H9 (cell line): ENCODE measurements at regions not wholly inside any gene's neighbourhood (a gene's known extent, or its start where the extent isn't known, plus 50 kb on each side); places are given as distances from the start of the nearest gene placed in this dataset.

Source experiments
- DNase-seq: peaks from one replicate; pipeline ENCODE4 v3.0.0-alpha.2; 2017
- H2AFZ ChIP-seq: one replicate; pipeline ENCODE4 v1.6.1; 2013; ENCODE audit warnings: mild to moderate bottlenecking, low read length, control low read depth, moderate library complexity
- H2AK5ac ChIP-seq: 2 replicates; pipeline ENCODE4 v1.6.1; 2013; ENCODE audit warnings: low read length, control low read depth, mixed read lengths; ENCODE audit not compliant: insufficient read length
- H2BK120ac ChIP-seq: one replicate; pipeline ENCODE4 v1.6.1; 2013; ENCODE audit warnings: low read depth, mild to moderate bottlenecking, low read length, control low read depth, inconsistent platforms; ENCODE audit not compliant: poor library complexity, severe bottlenecking
- H2BK12ac ChIP-seq: 2 replicates; pipeline ENCODE4 v1.6.1; 2013; ENCODE audit warnings: low read length, control low read depth, mixed read lengths, low read depth; ENCODE audit not compliant: insufficient read length
- H2BK15ac ChIP-seq: 2 replicates; pipeline ENCODE4 v1.6.1; 2013; ENCODE audit warnings: low read depth, low read length, control low read depth
- H2BK20ac ChIP-seq: one replicate; pipeline ENCODE4 v1.6.1; 2013; ENCODE audit warnings: low read depth, mild to moderate bottlenecking, low read length, control low read depth, inconsistent platforms; ENCODE audit not compliant: poor library complexity, severe bottlenecking
- H2BK5ac ChIP-seq: 2 replicates; pipeline ENCODE4 v1.6.1; 2013; ENCODE audit warnings: low read length, control low read depth, mixed read lengths; ENCODE audit not compliant: insufficient read length
- H3K14ac ChIP-seq: 2 replicates; pipeline ENCODE4 v1.6.1; 2013; ENCODE audit warnings: low read length, control low read depth; ENCODE audit not compliant: insufficient read depth
- H3K18ac ChIP-seq: 2 replicates; pipeline ENCODE4 v1.6.1; 2013; ENCODE audit warnings: low read depth, mild to moderate bottlenecking, mixed read lengths, low read length, control low read depth; ENCODE audit not compliant: insufficient read length
- H3K23ac ChIP-seq: 2 replicates; pipeline ENCODE4 v1.6.1; 2013; ENCODE audit warnings: low read length, control low read depth, mixed read lengths, low read depth; ENCODE audit not compliant: insufficient read length
- H3K23me2 ChIP-seq: 2 replicates; pipeline ENCODE4 v1.6.1; 2013; ENCODE audit warnings: low read depth, mild to moderate bottlenecking, mixed read lengths, low read length, control low read depth; ENCODE audit not compliant: insufficient read length, poor library complexity, severe bottlenecking
- H3K27ac ChIP-seq: 2 replicates; pipeline ENCODE4 v1.5.1; 2013; ENCODE audit warnings: low read length, control low read depth, mixed read lengths, low read depth; ENCODE audit not compliant: insufficient read length
- H3K27me3 ChIP-seq: 2 replicates; pipeline ENCODE4 v1.6.1; 2013; ENCODE audit warnings: low read length, control low read depth, inconsistent platforms; ENCODE audit not compliant: insufficient read depth
- H3K4ac ChIP-seq: 2 replicates; pipeline ENCODE4 v1.6.1; 2013; ENCODE audit warnings: low read depth, mild to moderate bottlenecking, control low read depth, inconsistent platforms, low read length, moderate library complexity
- H3K4me1 ChIP-seq: 2 replicates; pipeline ENCODE4 v1.6.1; 2013; ENCODE audit warnings: low read length, control low read depth, inconsistent platforms; ENCODE audit not compliant: insufficient read depth
- H3K4me2 ChIP-seq: 2 replicates; pipeline ENCODE4 v1.6.1; 2013; ENCODE audit warnings: low read length, control low read depth, mixed read lengths; ENCODE audit not compliant: insufficient read length, insufficient read depth
- H3K56ac ChIP-seq: 2 replicates; pipeline ENCODE4 v1.6.1; 2013; ENCODE audit warnings: low read depth, mild to moderate bottlenecking, mixed read lengths, low read length, control low read depth; ENCODE audit not compliant: insufficient read length
- H3K79me1 ChIP-seq: 2 replicates; pipeline ENCODE4 v1.6.1; 2013; ENCODE audit warnings: low read depth, mild to moderate bottlenecking, moderate library complexity, low read length, control low read depth, inconsistent platforms; ENCODE audit not compliant: insufficient read depth, poor library complexity, severe bottlenecking
- H3K79me2 ChIP-seq: 2 replicates; pipeline ENCODE4 v1.6.1; 2013; ENCODE audit warnings: low read length, control low read depth, inconsistent platforms; ENCODE audit not compliant: insufficient read depth
- H3K9ac ChIP-seq: 2 replicates; pipeline ENCODE4 v1.6.1; 2013; ENCODE audit warnings: low read length, control low read depth, mixed read lengths; ENCODE audit not compliant: insufficient read length; ENCODE audit errors: extremely low read depth
- H3K9me3 ChIP-seq: one replicate; pipeline ENCODE4 v1.6.1; 2013; ENCODE audit warnings: low read depth, low read length, inconsistent platforms; ENCODE audit not compliant: control insufficient read depth
- H3T11ph ChIP-seq: one replicate; pipeline ENCODE4 v1.6.1; 2013; ENCODE audit warnings: mild to moderate bottlenecking, low read length, control low read depth, inconsistent platforms
- H4K20me1 ChIP-seq: one replicate; pipeline ENCODE4 v1.6.1; 2013; ENCODE audit not compliant: control insufficient read depth, insufficient read length, insufficient read depth
- H4K5ac ChIP-seq: 2 replicates; pipeline ENCODE4 v1.6.1; 2013; ENCODE audit warnings: low read depth, mild to moderate bottlenecking, mixed read lengths, low read length, control low read depth; ENCODE audit not compliant: insufficient read length
- H4K8ac ChIP-seq: replicated peaks from 2 replicates; pipeline ENCODE4 v1.6.1; 2013; ENCODE audit warnings: low read length, control low read depth, mixed read lengths, low read depth; ENCODE audit not compliant: insufficient read length
- H4K91ac ChIP-seq: 2 replicates; pipeline ENCODE4 v1.6.1; 2013; ENCODE audit warnings: low read depth, mild to moderate bottlenecking, moderate library complexity, mixed read lengths, low read length, control low read depth; ENCODE audit not compliant: insufficient read length
- H3K27ac Mint-ChIP-seq, 3 experiments: 2 replicates in 2 of 3; 3 replicates in 1 of 3; pipeline ENCODE4 v1.8.0; 2020 to 2021; ENCODE audit warnings: mixed read lengths in 3 of 3, mild to moderate bottlenecking in 1 of 3, moderate library complexity in 1 of 3
- H3K27me3 Mint-ChIP-seq: 2 replicates; pipeline ENCODE4 v1.8.0; 2021; ENCODE audit warnings: low read depth, mild to moderate bottlenecking, moderate library complexity, mixed read lengths
- H3K36me3 Mint-ChIP-seq, 3 experiments: 2 replicates in 2 of 3; 3 replicates in 1 of 3; pipeline ENCODE4 v1.8.0; 2020 to 2021; ENCODE audit warnings: low read depth in 3 of 3, mixed read lengths in 3 of 3; ENCODE audit not compliant: insufficient read depth in 1 of 3
- H3K4me1 Mint-ChIP-seq, 2 experiments: 2 replicates each; pipeline ENCODE4 v1.8.0; 2020; ENCODE audit warnings: mixed read lengths in 2 of 2
- H3K4me3 Mint-ChIP-seq, 2 experiments: 2 replicates in 1 of 2; 3 replicates in 1 of 2; pipeline ENCODE4 v1.8.0; 2020 to 2021; ENCODE audit warnings: mild to moderate bottlenecking in 2 of 2, mixed read lengths in 2 of 2, moderate library complexity in 1 of 2
- H3K9me3 Mint-ChIP-seq, 2 experiments: 2 replicates in 1 of 2; 3 replicates in 1 of 2; pipeline ENCODE4 v1.8.0; 2020; ENCODE audit warnings: mild to moderate bottlenecking in 2 of 2, mixed read lengths in 2 of 2, moderate library complexity in 1 of 2
- CTCF ChIP-seq: fragments of 200-600 bp; sonication (generic); conservative IDR thresholded peaks from 3 replicates; pipeline ENCODE4 v1.8.0; 2021; ENCODE audit warnings: antibody characterized with exemption, mild to moderate bottlenecking
- WGBS: extraction: QIAGEN DNeasy Blood & Tissue Kit; methylation state at CpG from one replicate; pipeline ENCODE4 v1.1.7; 2013; ENCODE audit warnings: missing lambda C conversion rate, low lambda C conversion rate, mixed read lengths; ENCODE audit not compliant: insufficient read length; ENCODE audit errors: extremely low coverage; 5-methylcytosine and 5-hydroxymethylcytosine counted together

DNA sequence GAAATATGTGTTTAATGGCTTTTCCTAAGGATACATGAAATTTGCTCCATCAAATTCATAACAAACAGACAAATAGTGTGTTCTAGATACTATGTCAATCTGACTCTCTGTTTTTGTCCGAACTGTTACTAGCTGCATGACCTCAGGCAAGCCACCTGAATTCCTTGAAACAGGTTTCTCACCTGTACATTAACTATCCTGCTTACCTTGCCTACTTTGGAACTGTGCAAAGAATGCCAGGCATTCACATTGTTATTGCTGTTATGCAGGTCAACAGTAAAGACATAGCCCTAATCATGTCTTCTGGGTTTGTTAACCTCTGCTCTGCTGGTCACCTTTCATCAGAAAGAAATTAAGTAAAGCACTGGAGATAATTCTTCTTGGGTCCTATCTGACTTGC, 1283.9 kb upstream of the CELF2 start:
- WGBS = no CpG with 5 or more reads among the region's 1 CpG
- H2BK12ac ChIP-seq = no peak overlapping the region
- no peak overlapping the region for H4K8ac ChIP-seq
- H3K4me2 ChIP-seq = no peak overlapping the region
- H2BK120ac ChIP-seq = no peak overlapping the region
- DNase-seq = no peak
- no peak overlapping the region for H3K14ac ChIP-seq
- no peaks in the 10 kb centered on the region for H3K79me1 ChIP-seq
- Mint-ChIP-seq H3K27ac (no peak overlapping the region), H3K4me1 (no peaks in the 10 kb centered on the region), H3K4me3 (no peak overlapping the region), H3K9me3 (peaks cover 0 to 2% of the 10 kb centered on the region in 2 experiments; a peak in 1 of 5 replicates), H3K36me3 (0 out of 7 replicates have a peak, but pooled peaks cover 0 to 1% (median 0%) of the 10 kb centered on the region in 3 experiments), H3K27me3 (no peaks in the 10 kb centered on the region)
- no peak overlapping the region for H3T11ph ChIP-seq
- no peak overlapping the region for H3K27ac ChIP-seq
- H3K9ac ChIP-seq = no peak overlapping the region
- no peaks in the 10 kb centered on the region for H3K79me2 ChIP-seq
- no peak overlapping the region for H2BK5ac ChIP-seq
- H2BK20ac ChIP-seq = no peak overlapping the region
- H3K9me3 ChIP-seq = no peaks in the 10 kb centered on the region
- TF ChIP-seq CTCF = no peak
- H3K18ac ChIP-seq = no peak overlapping the region
- no peaks in the 10 kb centered on the region for H3K23me2 ChIP-seq
- H4K5ac ChIP-seq = no peak overlapping the region
- H4K91ac ChIP-seq = no peak overlapping the region
- no peak overlapping the region for H3K4ac ChIP-seq
- no peaks in the 10 kb centered on the region for H3K4me1 ChIP-seq
- no peaks in the 10 kb centered on the region for H3K27me3 ChIP-seq
- H2AK5ac ChIP-seq = no peak overlapping the region
- no peak overlapping the region for H3K56ac ChIP-seq
- no peak overlapping the region for H3K23ac ChIP-seq
- no peaks in the 10 kb centered on the region for H4K20me1 ChIP-seq
- H2BK15ac ChIP-seq = no peak overlapping the region
- H2AFZ ChIP-seq = no peak overlapping the region
